ENCODE measurements at regions not wholly inside any gene's neighbourhood (a gene's known extent, or its start where the extent isn't known, plus 50 kb on each side); places are given as distances from the start of the nearest gene placed in this dataset.
"Not testable (repeated sequence)": the region's sequence is repeated elsewhere in the genome, so short reads cannot be mapped to it uniquely, and the experiment has no call there.

- no peak for DNase-seq (ENCODE audit: low read depth, low spot score)
Measured at GRCh38 chr2:60247471-60247870, 306.0 kb downstream of the BCL11A start.

- DNase-seq (ENCODE audit: low read depth, low spot score), result no peak
Measured at GRCh38 chr2:60246583-60246982, 306.9 kb downstream of the BCL11A start.

GRCh38 chr2:60234274-60234986 lies 319.0 kb downstream of the BCL11A start:
- DNase-seq (ENCODE audit: low read depth, low spot score), result no peak

GRCh38 chr2:60230596-60230995 lies 322.9 kb downstream of the BCL11A start:
- no peak for DNase-seq (ENCODE audit: low read depth, low spot score)

GRCh38 chr2:60230037-60230436 lies 323.4 kb downstream of the BCL11A start:
- DNase-seq (ENCODE audit: low read depth, low spot score), result no peak

GRCh38 chr2:60226943-60227342 lies 326.5 kb downstream of the BCL11A start:
- no peak for DNase-seq (ENCODE audit: low read depth, low spot score)

GRCh38 chr2:60226191-60226590 lies 327.3 kb downstream of the BCL11A start:
- DNase-seq (ENCODE audit: low read depth, low spot score), result no peak

- no peak for DNase-seq (ENCODE audit: low read depth, low spot score)
Measured at GRCh38 chr2:60223859-60224258, 329.6 kb downstream of the BCL11A start.

GRCh38 chr2:60221098-60221497 lies 332.4 kb downstream of the BCL11A start:
- no peak for DNase-seq (ENCODE audit: low read depth, low spot score)

- no peak for DNase-seq (ENCODE audit: low read depth, low spot score)
Measured at GRCh38 chr2:60219536-60219935, 333.9 kb downstream of the BCL11A start.

GRCh38 chr2:60216452-60216995 lies 336.9 kb downstream of the BCL11A start:
- DNase-seq (ENCODE audit: low read depth, low spot score), result no peak

GRCh38 chr2:60215386-60215901 lies 338.0 kb downstream of the BCL11A start:
- no peak for DNase-seq (ENCODE audit: low read depth, low spot score)

GRCh38 chr2:60214626-60214875 lies 338.9 kb downstream of the BCL11A start:
- DNase-seq (ENCODE audit: low read depth, low spot score), result no peak

GRCh38 chr2:60213865-60214625 lies 339.4 kb downstream of the BCL11A start:
- DNase-seq (ENCODE audit: low read depth, low spot score), result no peak

- no peak for DNase-seq (ENCODE audit: low read depth, low spot score)
Measured at GRCh38 chr2:60212181-60212945, 341.1 kb downstream of the BCL11A start.

- DNase-seq (ENCODE audit: low read depth, low spot score), result not testable (repeated sequence)
Measured at GRCh38 chr2:60189006-60189405, 364.4 kb downstream of the BCL11A start.

GRCh38 chr2:60175290-60175689 lies 378.2 kb downstream of the BCL11A start:
- no peak for DNase-seq (ENCODE audit: low read depth, low spot score)

GRCh38 chr2:60174146-60174545 lies 379.3 kb downstream of the BCL11A start:
- no peak for DNase-seq (ENCODE audit: low read depth, low spot score)

- no peak for DNase-seq (ENCODE audit: low read depth, low spot score)
Measured at GRCh38 chr2:60172801-60173200, 380.7 kb downstream of the BCL11A start.

GRCh38 chr2:60170272-60170671 lies 383.2 kb downstream of the BCL11A start:
- no peak for DNase-seq (ENCODE audit: low read depth, low spot score)

- no peak for DNase-seq (ENCODE audit: low read depth, low spot score)
Measured at GRCh38 chr2:60168247-60168646, 385.2 kb downstream of the BCL11A start.

GRCh38 chr2:60167089-60167488 lies 386.4 kb downstream of the BCL11A start:
- no peak for DNase-seq (ENCODE audit: low read depth, low spot score)

All from iPS DF 19.7 (cell line).